ENCODE measurements at regions not wholly inside any gene's neighbourhood (a gene's known extent, or its start where the extent isn't known, plus 50 kb on each side); places are given as distances from the start of the nearest gene placed in this dataset.
"Not testable (repeated sequence)": the region's sequence is repeated elsewhere in the genome, so short reads cannot be mapped to it uniquely, and the experiment has no call there.

DNA sequence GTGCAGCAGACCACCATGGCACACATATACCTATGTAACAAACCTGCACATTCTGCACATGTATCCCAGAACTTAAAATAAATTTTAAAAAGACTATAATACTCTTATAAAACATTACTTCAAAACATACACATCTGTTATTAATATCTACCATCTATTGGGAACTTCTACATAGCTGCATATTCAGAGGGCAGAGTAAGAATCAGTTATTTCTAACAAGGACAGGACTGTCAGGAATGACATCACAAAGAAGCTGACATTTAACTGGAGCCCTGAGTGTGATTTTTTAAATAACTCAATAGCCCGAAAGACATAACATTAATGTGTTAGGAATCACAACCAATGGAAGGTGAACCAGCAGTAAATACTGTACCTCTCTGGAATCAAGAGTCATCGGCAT, 276.7 kb upstream of the ECI2 start:
- DNase-seq (ENCODE audit: low read depth): no peak

DNA sequence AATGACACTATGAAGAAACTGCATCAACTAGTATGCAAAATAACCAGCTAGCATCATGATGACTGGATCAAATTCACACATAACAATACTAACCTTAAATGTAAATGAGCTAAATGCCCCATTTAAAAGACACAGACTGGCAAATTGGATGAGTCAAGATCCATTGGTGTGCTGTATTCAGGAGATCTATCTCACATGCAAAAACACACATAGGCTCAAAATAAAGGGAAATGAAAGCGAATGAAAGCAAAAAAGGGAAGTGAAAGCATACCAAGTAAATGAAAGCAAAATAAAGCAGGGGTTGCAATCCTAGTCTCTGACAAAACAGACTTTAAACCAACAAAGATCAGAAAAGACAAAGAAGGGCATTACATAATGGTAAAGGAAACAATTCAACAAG, 272.3 kb upstream of the ECI2 start:
- DNase-seq (ENCODE audit: low read depth): not testable (repeated sequence)

DNA sequence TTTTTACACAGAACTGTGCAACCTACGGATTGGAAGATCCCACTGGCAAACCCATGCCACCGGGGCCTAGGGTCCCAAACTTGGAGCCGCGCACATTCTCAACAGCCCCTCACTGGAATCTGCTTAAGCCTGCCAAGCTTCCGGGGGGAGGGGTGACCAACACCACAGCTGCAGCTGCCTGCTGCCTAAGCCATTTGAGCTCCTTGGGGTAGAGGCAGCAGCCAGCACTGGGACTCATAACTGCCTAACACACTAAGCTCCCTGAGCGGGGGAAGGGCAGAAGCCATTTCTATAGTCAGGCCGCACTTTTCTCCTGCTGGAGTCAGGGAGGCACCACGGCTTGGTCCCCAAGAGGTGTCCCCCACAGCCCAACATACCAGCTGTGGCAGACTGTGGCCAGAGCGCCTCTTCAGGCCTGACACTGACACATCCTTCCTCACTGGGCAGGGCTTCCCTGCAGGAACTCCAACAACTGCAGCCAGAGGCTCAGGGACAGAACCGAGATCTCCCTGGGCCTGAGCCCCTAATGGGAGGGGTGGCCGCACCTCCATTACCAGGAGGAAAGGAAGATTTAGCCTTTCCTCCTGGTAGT, 270.3 kb upstream of the ECI2 start:
- no peak for DNase-seq (ENCODE audit: low read depth)

DNA sequence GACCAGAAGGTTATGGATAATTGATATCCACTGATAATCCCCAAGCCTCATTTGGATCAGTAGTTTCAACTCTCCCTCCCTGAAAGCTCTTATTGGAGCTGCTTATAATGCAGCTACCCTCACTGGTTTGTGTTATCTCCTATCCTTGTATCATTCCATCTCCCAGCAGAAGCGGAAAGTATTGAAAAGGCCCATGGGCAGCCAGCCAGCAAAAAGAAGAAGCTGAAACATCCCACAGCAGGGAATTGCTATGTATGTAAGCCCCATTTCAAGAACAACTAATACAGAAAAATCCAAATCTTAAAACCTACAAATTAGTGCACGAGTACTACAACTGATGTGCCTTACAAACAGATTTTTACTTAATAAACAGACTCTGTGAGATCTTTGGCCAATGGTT, 269.0 kb upstream of the ECI2 start:
- DNase-seq (ENCODE audit: low read depth): no peak

DNA sequence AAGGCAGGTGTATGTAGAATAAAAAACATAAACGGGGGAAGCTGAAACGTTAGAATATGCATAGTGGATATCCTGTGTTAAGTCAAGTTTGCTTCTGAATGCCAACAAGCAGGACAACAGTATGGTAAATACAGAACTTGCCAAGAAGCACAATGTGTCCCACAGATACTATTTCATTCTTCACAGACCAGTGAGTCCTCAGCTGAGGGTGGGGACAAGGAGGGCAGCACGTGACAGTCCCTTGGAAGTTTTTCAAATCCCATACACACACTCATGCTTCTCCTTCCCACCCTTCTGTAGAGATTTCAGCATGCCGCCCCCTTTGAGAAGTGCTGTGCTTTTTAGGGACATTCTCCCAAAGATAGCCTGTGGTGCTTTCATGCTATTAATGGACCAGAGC, 268.5 kb upstream of the ECI2 start:
- no peak for DNase-seq (ENCODE audit: low read depth)

GRCh38 chr6:4403023-4403752, 267.8 kb upstream of the ECI2 start:
- no peak for DNase-seq (ENCODE audit: low read depth)

GRCh38 chr6:4402477-4402976, 267.2 kb upstream of the ECI2 start:
- DNase-seq (ENCODE audit: low read depth): peak; percentile 91

GRCh38 chr6:4401408-4402368, 266.3 kb upstream of the ECI2 start:
- no peak for DNase-seq (ENCODE audit: low read depth)

DNA sequence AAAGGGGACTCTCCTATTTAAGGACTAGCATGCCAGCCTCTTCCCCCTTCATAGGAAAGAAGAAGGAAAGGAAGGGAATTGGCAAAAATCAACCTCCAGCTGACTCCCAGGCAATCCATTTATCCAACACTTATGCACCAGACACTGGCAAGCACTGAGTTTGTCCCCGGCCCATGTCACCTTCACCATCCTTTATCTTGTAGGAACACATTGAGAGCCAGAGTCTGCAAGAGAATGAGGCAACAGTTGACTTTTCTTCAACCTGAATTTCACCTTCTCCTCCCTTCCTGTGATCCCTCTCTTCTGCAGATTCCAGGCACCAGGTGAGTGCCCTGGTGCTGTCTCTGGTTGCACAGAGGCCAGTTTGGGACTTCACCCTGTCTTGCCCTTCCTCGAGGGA, 264.3 kb upstream of the ECI2 start:
- no peak for DNase-seq (ENCODE audit: low read depth)

- DNase-seq (ENCODE audit: low read depth): no peak
These were observed 263.4 kb upstream of the ECI2 start for GRCh38 chr6:4398791-4399190.

GRCh38 chr6:4397307-4397706, 261.9 kb upstream of the ECI2 start:
- DNase-seq (ENCODE audit: low read depth): no peak

GRCh38 chr6:4396044-4396443, 260.7 kb upstream of the ECI2 start:
- DNase-seq (ENCODE audit: low read depth): no peak

- no peak for DNase-seq (ENCODE audit: low read depth)
These were observed 260.0 kb upstream of the ECI2 start for GRCh38 chr6:4395386-4395785.

DNA sequence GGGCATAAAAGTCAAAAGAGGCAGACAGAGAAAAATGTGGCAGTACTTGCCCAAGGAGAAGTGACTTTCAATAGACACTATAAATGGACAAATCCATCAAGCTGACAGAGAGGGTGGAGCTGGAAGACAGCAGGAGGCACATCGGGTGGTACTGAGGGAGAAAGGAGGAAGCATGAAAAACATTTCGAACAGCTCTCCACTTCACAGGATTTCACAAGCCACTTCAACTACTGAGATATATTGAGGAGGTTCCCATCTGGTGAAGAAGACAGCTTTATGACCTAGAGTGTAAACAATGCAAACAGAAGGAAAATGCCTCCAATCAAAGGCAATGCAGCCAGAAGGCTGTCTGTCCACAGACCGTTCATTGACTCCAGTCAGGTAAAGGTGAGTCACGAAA, 259.4 kb upstream of the ECI2 start:
- DNase-seq (ENCODE audit: low read depth): no peak

GRCh38 chr6:4388675-4389074, 253.3 kb upstream of the ECI2 start:
- peak; percentile 70 for DNase-seq (ENCODE audit: low read depth)

- no peak for DNase-seq (ENCODE audit: low read depth)
These were observed 249.3 kb upstream of the ECI2 start for GRCh38 chr6:4384656-4385055.

DNA sequence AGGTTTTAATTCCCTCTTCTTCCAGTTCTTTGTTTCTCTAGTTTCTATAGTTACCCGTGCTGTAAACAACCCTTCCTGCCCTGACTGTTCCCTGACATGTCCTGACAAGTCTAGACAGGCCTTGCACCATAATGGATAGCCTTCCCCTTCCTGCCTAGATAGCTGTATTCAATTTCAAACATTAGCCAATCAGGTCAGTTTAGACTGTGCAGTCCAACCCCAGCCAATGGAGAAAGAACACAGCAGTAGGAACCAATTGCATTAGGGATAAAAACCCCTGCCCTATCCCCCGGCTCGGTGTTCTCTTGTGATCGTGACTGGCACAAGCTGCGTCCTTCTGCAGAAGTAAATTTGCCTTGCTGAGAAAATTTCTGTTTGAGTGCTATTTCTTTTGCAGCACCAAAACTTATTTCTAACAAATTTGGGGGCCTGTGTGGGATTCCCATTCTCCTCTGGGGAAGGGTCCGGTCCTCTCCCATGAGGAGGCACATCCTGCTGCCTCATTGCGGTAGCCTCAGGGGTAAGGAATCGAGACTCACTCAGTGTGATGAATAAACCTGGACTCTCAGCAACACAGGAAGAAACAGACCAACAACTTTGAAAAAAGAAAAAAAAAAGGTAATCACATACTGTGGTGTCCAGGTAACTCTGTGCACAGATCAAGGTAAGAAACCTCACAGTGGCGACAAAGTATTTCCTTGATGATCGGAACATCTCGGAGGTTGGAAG, 248.7 kb upstream of the ECI2 start:
- DNase-seq (ENCODE audit: low read depth): no peak

- DNase-seq (ENCODE audit: low read depth): no peak
These were observed 247.0 kb upstream of the ECI2 start for GRCh38 chr6:4382362-4382853.

- DNase-seq (ENCODE audit: low read depth): no peak
These were observed 246.0 kb upstream of the ECI2 start for GRCh38 chr6:4381381-4381780.

- DNase-seq (ENCODE audit: low read depth): no peak
These were observed 245.5 kb upstream of the ECI2 start for GRCh38 chr6:4380881-4381281.

DNA sequence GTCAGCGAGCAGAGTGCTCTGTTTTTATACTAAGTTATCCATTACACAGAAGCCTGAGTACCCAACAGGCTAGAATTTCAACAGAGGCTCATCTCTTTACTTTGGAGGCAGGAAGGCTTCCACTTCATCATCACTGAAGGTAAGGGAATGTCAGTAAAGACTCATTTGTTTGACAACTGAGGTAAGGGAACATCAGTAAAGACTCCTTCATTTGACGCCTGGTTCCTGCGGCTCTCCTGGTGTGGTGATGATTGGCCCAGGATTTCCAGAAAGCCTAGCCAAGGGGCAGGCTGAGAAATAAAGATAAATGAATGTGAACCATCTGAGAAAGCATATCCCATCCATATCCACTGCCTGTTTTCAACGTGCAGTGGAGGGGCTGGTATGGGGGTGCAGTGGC, 244.6 kb upstream of the ECI2 start:
- DNase-seq (ENCODE audit: low read depth): no peak
